B cell (primary cell): ENCODE measurements at regions not wholly inside any gene's neighbourhood (a gene's known extent, or its start where the extent isn't known, plus 50 kb on each side); places are given as distances from the start of the nearest gene placed in this dataset.
"Not testable (repeated sequence)": the region's sequence is repeated elsewhere in the genome, so short reads cannot be mapped to it uniquely, and the experiment has no call there.

ENCODE experiments used
- ATAC-seq: fragments of 200-7000 bp; cut with Tn5 transposase; one replicate; pipeline ENCODE4 v1.10.0; 2021; ENCODE audit warnings: low read depth, mild to moderate bottlenecking, moderate number of reproducible peaks, moderate library complexity
- CTCF ChIA-PET: fragments of 350-600 bp; sonication (Branson Sonifier 250); formaldehyde crosslinking; loops from one replicate; lab custom pipeline; 2021; ENCODE audit warnings: antibody characterized with exemption, inconsistent platforms; lab: Charles Lee
- POLR2A ChIA-PET: fragments of 350-600 bp; sonication (Branson Sonifier 250); formaldehyde crosslinking; loops from one replicate; lab custom pipeline; 2021; ENCODE audit warnings: antibody characterized with exemption; lab: Charles Lee
- DNase-seq: peaks from one replicate; pipeline ENCODE4 v3.0.0; 2013
- H2AFZ ChIP-seq: 2 replicates; pipeline ENCODE4 v1.6.1; 2012; ENCODE audit warnings: mild to moderate bottlenecking, low read depth, low read length; ENCODE audit not compliant: insufficient read depth, poor library complexity, severe bottlenecking
- H3K27ac ChIP-seq, 2 donors: 1 replicate in 1 of 2; 2 replicates in 1 of 2; pipeline ENCODE4 v1.5.1; 2012 to 2013; ENCODE audit warnings: low read length in 2 of 2, mild to moderate bottlenecking in 2 of 2, moderate library complexity in 1 of 2
- H3K27me3 ChIP-seq, 4 experiments: fragments of 200-600 bp in 1 of 4; sonication (generic) in 1 of 4; replicated peaks in 1 of 4; 1 replicate in 2 of 4; 2 replicates in 2 of 4; pipeline versions ENCODE4 v1.6.1 to v1.7.0; 2013 to 2016; ENCODE audit warnings: low read length in 3 of 4, mild to moderate bottlenecking in 2 of 4, mixed read lengths in 1 of 4, moderate library complexity in 1 of 4; ENCODE audit not compliant: insufficient read depth in 4 of 4, control insufficient read depth in 3 of 4; ENCODE audit errors: control extremely low read depth in 1 of 4
- H3K36me3 ChIP-seq, 2 experiments: replicated peaks in 1 of 2; 1 replicate in 1 of 2; 2 replicates in 1 of 2; pipeline versions ENCODE4 v1.6.1 to v1.7.1; 2013; ENCODE audit warnings: low read length in 1 of 2; ENCODE audit not compliant: insufficient read depth in 2 of 2, control insufficient read depth in 1 of 2; ENCODE audit errors: control extremely low read depth in 1 of 2, extremely low read depth in 1 of 2
- H3K4me1 ChIP-seq, 2 donors: fragments of 200-600 bp in 1 of 2; sonication (generic) in 1 of 2; 1 replicate in 1 of 2; 2 replicates in 1 of 2; pipeline versions ENCODE4 v1.5.1 to v1.6.1; 2013 to 2017; ENCODE audit warnings: low read length in 2 of 2; ENCODE audit not compliant: control insufficient read depth in 2 of 2, insufficient read depth in 2 of 2
- H3K4me2 ChIP-seq: replicated peaks from 2 replicates; pipeline ENCODE3; 2012; ENCODE audit warnings: mild to moderate bottlenecking, low read depth, low read length; ENCODE audit not compliant: poor library complexity, severe bottlenecking
- H3K4me3 ChIP-seq, 5 experiments: fragments of 200-600 bp in 1 of 5; sonication (generic) in 1 of 5; 1 replicate in 3 of 5; 2 replicates in 2 of 5; pipeline versions ENCODE4 v1.5.1 to v1.7.0; 2011 to 2016; ENCODE audit warnings: low read length in 4 of 5, mild to moderate bottlenecking in 4 of 5, low read depth in 2 of 5, control low read depth in 1 of 5, moderate library complexity in 1 of 5; ENCODE audit not compliant: insufficient read depth in 1 of 5; ENCODE audit errors: control extremely low read depth in 1 of 5, extremely low read depth in 1 of 5
- H3K79me2 ChIP-seq: fragments of 200-600 bp; sonication (generic); one replicate; pipeline ENCODE4 v1.6.0; 2016; ENCODE audit warnings: low read length; ENCODE audit not compliant: control insufficient read depth, insufficient read depth
- H3K9ac ChIP-seq: fragments of 200-600 bp; sonication (generic); 2 replicates; pipeline ENCODE4 v1.6.1; 2017; ENCODE audit warnings: mild to moderate bottlenecking, low read length, moderate library complexity
- H3K9me3 ChIP-seq, 3 donors: one replicate each; pipeline versions ENCODE4 v1.6.1 to v1.7.1; 2013; ENCODE audit warnings: low read length in 2 of 3; ENCODE audit not compliant: control insufficient read depth in 2 of 3, insufficient read depth in 1 of 3; ENCODE audit errors: control extremely low read depth in 1 of 3
- H4K20me1 ChIP-seq: 2 replicates; pipeline ENCODE4 v1.6.0; 2012; ENCODE audit warnings: mild to moderate bottlenecking, low read length; ENCODE audit not compliant: insufficient read depth, control insufficient read depth, poor library complexity, severe bottlenecking
- H3K27ac Mint-ChIP-seq: one replicate; pipeline ENCODE4 v1.8.0; 2021; ENCODE audit warnings: mixed read lengths
- H3K27me3 Mint-ChIP-seq: one replicate; pipeline ENCODE4 v1.8.0; 2021; ENCODE audit warnings: mixed read lengths
- H3K4me1 Mint-ChIP-seq: one replicate; pipeline ENCODE4 v1.8.0; 2021; ENCODE audit warnings: mixed read lengths
- H3K4me3 Mint-ChIP-seq: one replicate; pipeline ENCODE4 v1.8.0; 2021; ENCODE audit warnings: mixed read lengths
- H3K9me3 Mint-ChIP-seq: one replicate; pipeline ENCODE4 v1.8.0; 2022; ENCODE audit warnings: mixed read lengths; ENCODE audit not compliant: insufficient read depth
- WGBS: methylation state at CpG from one replicate; pipeline ENCODE4 v1.1.5; 2013; ENCODE audit warnings: missing lambda C conversion rate; ENCODE audit not compliant: insufficient coverage; 5-methylcytosine and 5-hydroxymethylcytosine counted together
- intact Hi-C: fragments of 100-400 bp; cut with micrococcal nuclease; formaldehyde crosslinking; loops from one replicate; pipeline ENCODE4 v1.10.0; 2022

- DNase-seq, CTCF ChIA-PET: not testable (repeated sequence)
Observed at GRCh38 chr17:22398446-22398845, 706.1 kb downstream of the KCNJ18 start.

GRCh38 chr17:22399037-22399436 lies 706.7 kb downstream of the KCNJ18 start:
- H2AFZ ChIP-seq, H3K4me1 Mint-ChIP-seq, H3K4me2 ChIP-seq, H3K9me3 ChIP-seq, POLR2A ChIA-PET, H3K9me3 Mint-ChIP-seq, H3K4me3 Mint-ChIP-seq, H3K27ac ChIP-seq, intact Hi-C loops, H3K27ac Mint-ChIP-seq, ATAC-seq, H3K27me3 ChIP-seq, H3K27me3 Mint-ChIP-seq, H3K4me1 ChIP-seq, H3K36me3 ChIP-seq, H3K9ac ChIP-seq, H4K20me1 ChIP-seq, H3K79me2 ChIP-seq, DNase-seq, H3K4me3 ChIP-seq, CTCF ChIA-PET: not testable (repeated sequence)
- no CpG with 5 or more reads among the region's 40 CpGs for WGBS

More at GRCh38 chr17:22398446-22398845, 706.1 kb downstream of the KCNJ18 start:
- H3K9ac ChIP-seq, POLR2A ChIA-PET, H3K27me3 Mint-ChIP-seq, H4K20me1 ChIP-seq, H3K4me1 ChIP-seq, intact Hi-C loops, H3K4me3 Mint-ChIP-seq, H3K27me3 ChIP-seq, H3K9me3 Mint-ChIP-seq, ATAC-seq, H3K27ac ChIP-seq, H3K4me1 Mint-ChIP-seq, H3K79me2 ChIP-seq, H3K27ac Mint-ChIP-seq, H3K4me2 ChIP-seq, H3K9me3 ChIP-seq, H2AFZ ChIP-seq, H3K4me3 ChIP-seq, H3K36me3 ChIP-seq: not testable (repeated sequence)
- 96% methylated on average over 5 of the region's 19 CpGs for WGBS

GRCh38 chr17:22405080-22405479 lies 712.8 kb downstream of the KCNJ18 start:
- not testable (repeated sequence) for H3K4me3 Mint-ChIP-seq

More at GRCh38 chr17:22405080-22405479, 712.8 kb downstream of the KCNJ18 start:
- no CpG with 5 or more reads among the region's 39 CpGs for WGBS
- H3K36me3 ChIP-seq, H3K4me2 ChIP-seq, POLR2A ChIA-PET, CTCF ChIA-PET, H3K27ac Mint-ChIP-seq, H3K9ac ChIP-seq, H4K20me1 ChIP-seq, H3K4me3 ChIP-seq, H3K4me1 Mint-ChIP-seq, H3K4me1 ChIP-seq, H3K27me3 ChIP-seq, H2AFZ ChIP-seq, H3K9me3 Mint-ChIP-seq, H3K27ac ChIP-seq, DNase-seq, ATAC-seq, H3K27me3 Mint-ChIP-seq, H3K79me2 ChIP-seq, intact Hi-C loops: not testable (repeated sequence)
- H3K9me3 ChIP-seq, result peaks cover 0 to 20% (median 0%) of the 10 kb centered on the region in 3 donors
